ENCODE measurements at regions not wholly inside any gene's neighbourhood (a gene's known extent, or its start where the extent isn't known, plus 50 kb on each side); places are given as distances from the start of the nearest gene placed in this dataset.

DNA sequence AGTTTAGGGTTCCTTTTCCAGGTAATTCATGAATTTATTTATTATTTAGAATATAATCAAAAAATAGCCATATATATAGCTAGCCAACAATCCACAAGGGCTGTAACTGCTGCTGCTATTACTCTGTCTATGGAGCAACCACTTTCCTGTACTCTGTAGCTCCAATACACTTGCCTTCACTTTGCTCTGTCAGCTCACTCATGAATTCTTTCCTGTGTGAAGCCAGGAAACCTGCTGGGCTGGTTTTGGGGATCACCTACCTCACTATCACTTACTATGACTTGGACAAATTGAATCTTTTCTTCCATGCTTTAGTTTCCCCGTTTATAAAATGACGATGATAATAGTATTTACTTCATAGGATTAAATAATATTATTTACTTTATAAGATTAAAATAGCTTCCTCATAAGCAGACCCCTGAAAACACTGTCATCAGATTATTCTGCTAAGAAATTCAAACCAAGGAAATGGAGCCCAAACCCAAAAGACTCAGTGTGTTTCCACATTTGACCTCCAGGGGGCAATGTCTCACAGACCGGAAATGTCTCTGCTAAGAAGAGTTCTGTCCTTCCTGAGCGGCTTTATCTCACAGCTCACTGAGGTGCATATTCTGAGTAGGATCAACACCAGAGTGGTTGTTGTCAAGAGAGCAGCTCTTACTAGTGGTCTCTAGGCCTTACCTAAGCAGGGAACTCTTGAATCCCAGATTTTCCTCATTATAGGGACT is 457.1 kb downstream of the DAD1 start:
- TF ChIP-seq, protein P1, sequence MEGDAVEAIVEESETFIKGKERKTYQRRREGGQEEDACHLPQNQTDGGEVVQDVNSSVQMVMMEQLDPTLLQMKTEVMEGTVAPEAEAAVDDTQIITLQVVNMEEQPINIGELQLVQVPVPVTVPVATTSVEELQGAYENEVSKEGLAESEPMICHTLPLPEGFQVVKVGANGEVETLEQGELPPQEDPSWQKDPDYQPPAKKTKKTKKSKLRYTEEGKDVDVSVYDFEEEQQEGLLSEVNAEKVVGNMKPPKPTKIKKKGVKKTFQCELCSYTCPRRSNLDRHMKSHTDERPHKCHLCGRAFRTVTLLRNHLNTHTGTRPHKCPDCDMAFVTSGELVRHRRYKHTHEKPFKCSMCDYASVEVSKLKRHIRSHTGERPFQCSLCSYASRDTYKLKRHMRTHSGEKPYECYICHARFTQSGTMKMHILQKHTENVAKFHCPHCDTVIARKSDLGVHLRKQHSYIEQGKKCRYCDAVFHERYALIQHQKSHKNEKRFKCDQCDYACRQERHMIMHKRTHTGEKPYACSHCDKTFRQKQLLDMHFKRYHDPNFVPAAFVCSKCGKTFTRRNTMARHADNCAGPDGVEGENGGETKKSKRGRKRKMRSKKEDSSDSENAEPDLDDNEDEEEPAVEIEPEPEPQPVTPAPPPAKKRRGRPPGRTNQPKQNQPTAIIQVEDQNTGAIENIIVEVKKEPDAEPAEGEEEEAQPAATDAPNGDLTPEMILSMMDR (IDR thresholded peaks at IDR 0.05), result no peak
- TF ChIP-seq POLR2A (IDR thresholded peaks at IDR 0.05) (no peak), POLR2AphosphoS5 (IDR thresholded peaks at IDR 0.05) (no peak), EP300 (IDR thresholded peaks at IDR 0.05) (no peak)
